B cell (primary cell): ENCODE measurements at regions not wholly inside any gene's neighbourhood (a gene's known extent, or its start where the extent isn't known, plus 50 kb on each side); places are given as distances from the start of the nearest gene placed in this dataset.

ENCODE experiments used
- ATAC-seq: fragments of 200-7000 bp; cut with Tn5 transposase; one replicate; pipeline ENCODE4 v1.10.0; 2021; ENCODE audit warnings: low read depth, mild to moderate bottlenecking, moderate number of reproducible peaks, moderate library complexity
- CTCF ChIA-PET: fragments of 350-600 bp; sonication (Branson Sonifier 250); formaldehyde crosslinking; loops from one replicate; lab custom pipeline; 2021; ENCODE audit warnings: antibody characterized with exemption, inconsistent platforms; lab: Charles Lee
- POLR2A ChIA-PET: fragments of 350-600 bp; sonication (Branson Sonifier 250); formaldehyde crosslinking; loops from one replicate; lab custom pipeline; 2021; ENCODE audit warnings: antibody characterized with exemption; lab: Charles Lee
- DNase-seq: peaks from one replicate; pipeline ENCODE4 v3.0.0; 2013
- H2AFZ ChIP-seq: 2 replicates; pipeline ENCODE4 v1.6.1; 2012; ENCODE audit warnings: mild to moderate bottlenecking, low read depth, low read length; ENCODE audit not compliant: insufficient read depth, poor library complexity, severe bottlenecking
- H3K27ac ChIP-seq, 2 donors: 1 replicate in 1 of 2; 2 replicates in 1 of 2; pipeline ENCODE4 v1.5.1; 2012 to 2013; ENCODE audit warnings: low read length in 2 of 2, mild to moderate bottlenecking in 2 of 2, moderate library complexity in 1 of 2
- H3K27me3 ChIP-seq, 4 experiments: fragments of 200-600 bp in 1 of 4; sonication (generic) in 1 of 4; replicated peaks in 1 of 4; 1 replicate in 2 of 4; 2 replicates in 2 of 4; pipeline versions ENCODE4 v1.6.1 to v1.7.0; 2013 to 2016; ENCODE audit warnings: low read length in 3 of 4, mild to moderate bottlenecking in 2 of 4, mixed read lengths in 1 of 4, moderate library complexity in 1 of 4; ENCODE audit not compliant: insufficient read depth in 4 of 4, control insufficient read depth in 3 of 4; ENCODE audit errors: control extremely low read depth in 1 of 4
- H3K36me3 ChIP-seq, 2 experiments: replicated peaks in 1 of 2; 1 replicate in 1 of 2; 2 replicates in 1 of 2; pipeline versions ENCODE4 v1.6.1 to v1.7.1; 2013; ENCODE audit warnings: low read length in 1 of 2; ENCODE audit not compliant: insufficient read depth in 2 of 2, control insufficient read depth in 1 of 2; ENCODE audit errors: control extremely low read depth in 1 of 2, extremely low read depth in 1 of 2
- H3K4me1 ChIP-seq, 2 donors: fragments of 200-600 bp in 1 of 2; sonication (generic) in 1 of 2; 1 replicate in 1 of 2; 2 replicates in 1 of 2; pipeline versions ENCODE4 v1.5.1 to v1.6.1; 2013 to 2017; ENCODE audit warnings: low read length in 2 of 2; ENCODE audit not compliant: control insufficient read depth in 2 of 2, insufficient read depth in 2 of 2
- H3K4me2 ChIP-seq: replicated peaks from 2 replicates; pipeline ENCODE3; 2012; ENCODE audit warnings: mild to moderate bottlenecking, low read depth, low read length; ENCODE audit not compliant: poor library complexity, severe bottlenecking
- H3K4me3 ChIP-seq, 5 experiments: fragments of 200-600 bp in 1 of 5; sonication (generic) in 1 of 5; 1 replicate in 3 of 5; 2 replicates in 2 of 5; pipeline versions ENCODE4 v1.5.1 to v1.7.0; 2011 to 2016; ENCODE audit warnings: low read length in 4 of 5, mild to moderate bottlenecking in 4 of 5, low read depth in 2 of 5, control low read depth in 1 of 5, moderate library complexity in 1 of 5; ENCODE audit not compliant: insufficient read depth in 1 of 5; ENCODE audit errors: control extremely low read depth in 1 of 5, extremely low read depth in 1 of 5
- H3K79me2 ChIP-seq: fragments of 200-600 bp; sonication (generic); one replicate; pipeline ENCODE4 v1.6.0; 2016; ENCODE audit warnings: low read length; ENCODE audit not compliant: control insufficient read depth, insufficient read depth
- H3K9ac ChIP-seq: fragments of 200-600 bp; sonication (generic); 2 replicates; pipeline ENCODE4 v1.6.1; 2017; ENCODE audit warnings: mild to moderate bottlenecking, low read length, moderate library complexity
- H3K9me3 ChIP-seq, 3 donors: one replicate each; pipeline versions ENCODE4 v1.6.1 to v1.7.1; 2013; ENCODE audit warnings: low read length in 2 of 3; ENCODE audit not compliant: control insufficient read depth in 2 of 3, insufficient read depth in 1 of 3; ENCODE audit errors: control extremely low read depth in 1 of 3
- H4K20me1 ChIP-seq: 2 replicates; pipeline ENCODE4 v1.6.0; 2012; ENCODE audit warnings: mild to moderate bottlenecking, low read length; ENCODE audit not compliant: insufficient read depth, control insufficient read depth, poor library complexity, severe bottlenecking
- H3K27ac Mint-ChIP-seq: one replicate; pipeline ENCODE4 v1.8.0; 2021; ENCODE audit warnings: mixed read lengths
- H3K27me3 Mint-ChIP-seq: one replicate; pipeline ENCODE4 v1.8.0; 2021; ENCODE audit warnings: mixed read lengths
- H3K4me1 Mint-ChIP-seq: one replicate; pipeline ENCODE4 v1.8.0; 2021; ENCODE audit warnings: mixed read lengths
- H3K4me3 Mint-ChIP-seq: one replicate; pipeline ENCODE4 v1.8.0; 2021; ENCODE audit warnings: mixed read lengths
- H3K9me3 Mint-ChIP-seq: one replicate; pipeline ENCODE4 v1.8.0; 2022; ENCODE audit warnings: mixed read lengths; ENCODE audit not compliant: insufficient read depth
- EZH2 ChIP-seq: IDR thresholded peaks from 2 replicates; pipeline ENCODE4 v1.6.1; 2012; ENCODE audit warnings: borderline replicate concordance, low read depth, mild to moderate bottlenecking, moderate library complexity, low read length; ENCODE audit not compliant: insufficient read depth, poor library complexity, severe bottlenecking
- WGBS: methylation state at CpG from one replicate; pipeline ENCODE4 v1.1.5; 2013; ENCODE audit warnings: missing lambda C conversion rate; ENCODE audit not compliant: insufficient coverage; 5-methylcytosine and 5-hydroxymethylcytosine counted together
- intact Hi-C: fragments of 100-400 bp; cut with micrococcal nuclease; formaldehyde crosslinking; loops from one replicate; pipeline ENCODE4 v1.10.0; 2022
- TF ChIP-seq, protein P1 (sequence below): fragments of 200-600 bp; IDR thresholded peaks from one replicate; pipeline ENCODE4 v1.8.0; 2022; ENCODE audit warnings: antibody characterized with exemption, mild to moderate bottlenecking

DNA sequence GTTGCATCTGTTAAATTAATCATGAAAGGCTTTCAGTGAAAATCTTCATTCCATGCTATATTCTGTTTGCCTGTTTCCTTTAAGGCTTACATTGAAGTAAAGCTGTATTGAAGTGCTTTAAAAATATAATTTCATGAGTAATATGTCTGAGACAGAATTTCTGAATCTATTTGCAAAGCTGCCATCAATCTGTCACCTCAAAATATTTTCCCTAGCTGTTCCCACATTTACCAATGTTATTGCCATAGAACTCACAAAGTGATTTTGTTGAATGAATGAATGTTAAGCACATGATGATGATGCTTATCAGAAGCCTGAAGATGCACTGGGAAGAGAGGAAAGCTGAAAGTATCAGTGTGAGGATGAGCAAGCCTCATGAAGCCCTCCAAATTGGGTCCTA is 115.8 kb downstream of the NHLRC3 start:
- Histone ChIP-seq H3K9ac (no peak overlapping the region), H2AFZ (no peak overlapping the region), H3K4me3 (no peak overlapping the region), H3K36me3 (no peaks in the 10 kb centered on the region), H3K27me3 (peaks cover 0 to 4% (median 1%) of the 10 kb centered on the region in 4 experiments), H3K4me1 (no peaks in the 10 kb centered on the region), H3K27ac (no peak overlapping the region), H3K9me3 (peaks cover 0 to 3% (median 2%) of the 10 kb centered on the region in 3 donors), H3K79me2 (no peaks in the 10 kb centered on the region), H3K4me2 (no peak overlapping the region), H4K20me1 (no peaks in the 10 kb centered on the region)
- Mint-ChIP-seq H3K4me3 (no peak overlapping the region), H3K27ac (no peak overlapping the region), H3K27me3 (peaks cover 42% of the 10 kb centered on the region), H3K9me3 (no peaks in the 10 kb centered on the region), H3K4me1 (no peaks in the 10 kb centered on the region)
- DNase-seq (no peak), ATAC-seq (no peak)
- TF ChIP-seq EZH2 = no peak
- TF ChIP-seq, protein P1, sequence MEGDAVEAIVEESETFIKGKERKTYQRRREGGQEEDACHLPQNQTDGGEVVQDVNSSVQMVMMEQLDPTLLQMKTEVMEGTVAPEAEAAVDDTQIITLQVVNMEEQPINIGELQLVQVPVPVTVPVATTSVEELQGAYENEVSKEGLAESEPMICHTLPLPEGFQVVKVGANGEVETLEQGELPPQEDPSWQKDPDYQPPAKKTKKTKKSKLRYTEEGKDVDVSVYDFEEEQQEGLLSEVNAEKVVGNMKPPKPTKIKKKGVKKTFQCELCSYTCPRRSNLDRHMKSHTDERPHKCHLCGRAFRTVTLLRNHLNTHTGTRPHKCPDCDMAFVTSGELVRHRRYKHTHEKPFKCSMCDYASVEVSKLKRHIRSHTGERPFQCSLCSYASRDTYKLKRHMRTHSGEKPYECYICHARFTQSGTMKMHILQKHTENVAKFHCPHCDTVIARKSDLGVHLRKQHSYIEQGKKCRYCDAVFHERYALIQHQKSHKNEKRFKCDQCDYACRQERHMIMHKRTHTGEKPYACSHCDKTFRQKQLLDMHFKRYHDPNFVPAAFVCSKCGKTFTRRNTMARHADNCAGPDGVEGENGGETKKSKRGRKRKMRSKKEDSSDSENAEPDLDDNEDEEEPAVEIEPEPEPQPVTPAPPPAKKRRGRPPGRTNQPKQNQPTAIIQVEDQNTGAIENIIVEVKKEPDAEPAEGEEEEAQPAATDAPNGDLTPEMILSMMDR = no peak
- POLR2A ChIA-PET = no interaction called here
- intact Hi-C loops = no loop called here
- CTCF ChIA-PET = no interaction called here

DNA sequence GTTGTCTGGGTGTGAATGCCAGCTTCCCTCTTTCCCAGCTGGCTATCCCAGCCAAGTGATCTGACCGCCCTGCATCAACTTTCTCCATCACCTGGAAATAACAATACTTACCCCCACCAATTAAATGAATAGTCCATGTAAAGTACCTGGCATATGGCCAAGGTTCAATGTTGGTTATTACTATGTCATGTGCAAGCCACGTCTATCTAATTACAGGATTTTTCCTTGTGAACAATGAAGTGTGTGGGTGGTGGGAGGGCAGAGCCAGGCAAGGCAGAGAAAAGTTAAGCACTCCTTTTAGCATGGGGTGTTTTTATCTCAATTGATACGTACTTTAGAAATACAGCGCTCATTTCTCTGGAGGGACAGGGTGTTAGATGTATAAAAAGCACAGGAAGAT is 121.1 kb downstream of the NHLRC3 start:
- no peaks in the 10 kb centered on the region for H3K9me3 Mint-ChIP-seq
- CTCF ChIA-PET = no interaction called here
- 85% methylated on average over 3 of the region's 4 CpGs for WGBS

More for the DNA sequence above, 121.1 kb downstream of the NHLRC3 start:
- Histone ChIP-seq H3K4me3 (no peak overlapping the region), H3K9me3 (no peaks in the 10 kb centered on the region), H3K27me3 (peaks cover 0 to 8% (median 0%) of the 10 kb centered on the region in 4 experiments), H3K4me2 (no peak overlapping the region), H2AFZ (no peak overlapping the region), H3K79me2 (no peaks in the 10 kb centered on the region), H3K36me3 (no peaks in the 10 kb centered on the region), H3K9ac (no peak overlapping the region), H3K27ac (no peak overlapping the region), H4K20me1 (no peaks in the 10 kb centered on the region), H3K4me1 (no peaks in the 10 kb centered on the region)
- POLR2A ChIA-PET = no interaction called here
- DNase-seq = no peak
- intact Hi-C loops = no loop called here
- H3K4me3 Mint-ChIP-seq = no peak overlapping the region
- no peak for TF ChIP-seq EZH2
- TF ChIP-seq, protein P1 = no peak
- no peak overlapping the region for H3K27ac Mint-ChIP-seq
- H3K27me3 Mint-ChIP-seq = peaks cover 39% of the 10 kb centered on the region
- no peak for ATAC-seq
- H3K4me1 Mint-ChIP-seq = no peaks in the 10 kb centered on the region
